Chondrocyte (in vitro differentiated cells): ENCODE measurements at regions not wholly inside any gene's neighbourhood (a gene's known extent, or its start where the extent isn't known, plus 50 kb on each side); places are given as distances from the start of the nearest gene placed in this dataset.

ENCODE experiments used
- DNase-seq: peaks from one replicate; pipeline ENCODE4 v3.0.0; 2021; ENCODE audit warnings: mixed read lengths, low spot score
- H3K27ac Mint-ChIP-seq: one replicate; pipeline ENCODE4 v1.8.0; 2021; ENCODE audit warnings: mild to moderate bottlenecking, moderate library complexity, mixed read lengths; ENCODE audit not compliant: unreplicated experiment
- H3K27me3 Mint-ChIP-seq: 2 replicates; pipeline ENCODE4 v1.8.0; 2021; ENCODE audit warnings: low read depth, mixed read lengths
- H3K36me3 Mint-ChIP-seq: 2 replicates; pipeline ENCODE4 v1.8.0; 2021; ENCODE audit warnings: low read depth, mixed read lengths
- H3K4me1 Mint-ChIP-seq: 2 replicates; pipeline ENCODE4 v1.8.0; 2021; ENCODE audit warnings: low read depth, mild to moderate bottlenecking, mixed read lengths
- H3K4me3 Mint-ChIP-seq: one replicate; pipeline ENCODE4 v1.8.0; 2021; ENCODE audit warnings: mild to moderate bottlenecking, moderate library complexity, mixed read lengths; ENCODE audit not compliant: unreplicated experiment
- H3K9me3 Mint-ChIP-seq: 2 replicates; pipeline ENCODE4 v1.8.0; 2021; ENCODE audit warnings: low read depth, mixed read lengths
- CTCF ChIP-seq: fragments of 200-600 bp; sonication (generic); IDR thresholded peaks from 2 replicates; pipeline ENCODE4 v1.5.0; 2021; ENCODE audit warnings: antibody characterized with exemption, mild to moderate bottlenecking, moderate library complexity

- no peak for TF ChIP-seq CTCF
- Mint-ChIP-seq H3K9me3 (peaks cover under 1% of the 10 kb centered on the region), H3K4me1 (no peaks in the 10 kb centered on the region), H3K4me3 (no peak overlapping the region), H3K27ac (no peak overlapping the region), H3K36me3 (no peaks in the 10 kb centered on the region), H3K27me3 (no peaks in the 10 kb centered on the region)
- no peak for DNase-seq
Observed at GRCh38 chr2:139610512-139610911, 830.3 kb upstream of the NXPH2 start.

DNA sequence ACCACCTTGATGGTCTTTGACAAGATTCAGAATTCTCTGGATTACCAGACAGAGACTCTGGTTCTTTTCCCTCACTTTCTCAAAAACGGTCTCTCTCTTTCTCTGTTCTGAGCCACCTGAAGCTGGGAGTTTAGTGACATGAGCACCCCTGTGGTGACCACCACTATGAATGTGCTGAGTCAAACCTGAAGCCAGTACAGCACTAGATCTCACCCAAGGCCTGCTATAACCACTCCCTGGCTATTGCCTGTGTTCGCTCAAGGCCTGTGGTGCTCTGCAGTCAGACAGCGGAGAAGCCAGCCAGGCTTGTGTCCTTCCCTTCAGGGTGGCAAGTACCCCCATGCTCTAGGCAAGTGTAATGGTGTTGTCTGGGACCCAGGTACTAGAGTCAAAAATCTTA, 828.9 kb upstream of the NXPH2 start:
- Mint-ChIP-seq H3K4me1 (no peaks in the 10 kb centered on the region), H3K9me3 (peaks cover 2% of the 10 kb centered on the region), H3K27ac (no peak overlapping the region), H3K4me3 (no peak overlapping the region), H3K27me3 (peaks cover 2% of the 10 kb centered on the region), H3K36me3 (no peaks in the 10 kb centered on the region)
- TF ChIP-seq CTCF: no peak
- DNase-seq: no peak

- no peaks in the 10 kb centered on the region for H3K4me1 Mint-ChIP-seq
- peaks cover 2% of the 10 kb centered on the region for H3K27me3 Mint-ChIP-seq
- H3K27ac Mint-ChIP-seq: no peak overlapping the region
- no peak for TF ChIP-seq CTCF
- H3K4me3 Mint-ChIP-seq: no peak overlapping the region
- H3K9me3 Mint-ChIP-seq: peaks cover 2% of the 10 kb centered on the region
- no peaks in the 10 kb centered on the region for H3K36me3 Mint-ChIP-seq
- DNase-seq: no peak
Observed at GRCh38 chr2:139605668-139606067, 825.5 kb upstream of the NXPH2 start.

DNA sequence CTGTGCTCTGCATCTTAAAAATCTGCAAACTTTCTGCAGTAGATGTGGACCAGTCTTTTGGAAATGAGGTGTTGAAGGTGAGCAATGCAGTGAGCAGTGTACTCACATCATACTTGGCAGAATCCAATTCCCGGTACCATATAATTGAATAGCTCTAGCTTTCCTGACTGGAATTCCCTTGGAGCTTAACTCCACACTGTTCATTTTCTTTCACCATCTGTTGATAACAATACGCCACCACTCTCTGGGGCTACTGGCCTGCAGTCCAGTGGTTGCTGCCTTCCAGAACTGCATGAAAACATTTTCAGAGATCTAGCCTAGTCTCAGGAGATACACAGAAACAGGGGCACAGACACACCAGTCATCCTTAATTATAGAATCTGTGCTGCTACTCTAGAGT, 820.0 kb upstream of the NXPH2 start:
- no peaks in the 10 kb centered on the region for H3K4me1 Mint-ChIP-seq
- DNase-seq: no peak
- H3K36me3 Mint-ChIP-seq: no peaks in the 10 kb centered on the region
- TF ChIP-seq CTCF: no peak
- H3K27me3 Mint-ChIP-seq: peaks cover 4% of the 10 kb centered on the region
- no peaks in the 10 kb centered on the region for H3K9me3 Mint-ChIP-seq
- H3K4me3 Mint-ChIP-seq: no peak overlapping the region
- no peak overlapping the region for H3K27ac Mint-ChIP-seq

DNA sequence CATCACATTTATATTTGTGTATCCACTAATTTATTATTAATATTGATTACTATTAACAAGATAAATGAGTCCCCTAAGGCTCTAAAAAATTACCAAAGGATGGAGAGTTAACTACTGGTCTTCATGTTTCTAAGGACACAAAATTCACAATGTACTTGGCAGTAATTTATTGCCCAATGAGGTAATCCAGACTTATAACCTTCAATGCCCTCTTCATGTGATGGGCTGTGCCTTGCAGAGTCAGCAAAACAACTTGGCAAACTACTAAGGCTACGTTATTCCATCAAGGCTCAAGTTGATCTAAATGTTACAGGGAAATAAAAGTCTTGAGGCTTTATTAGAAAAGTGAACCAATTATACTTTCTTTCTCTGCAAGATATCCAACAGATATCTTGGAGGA, 804.9 kb upstream of the NXPH2 start:
- Mint-ChIP-seq H3K27ac (no peak overlapping the region), H3K27me3 (peaks cover 5% of the 10 kb centered on the region), H3K9me3 (peaks cover 5% of the 10 kb centered on the region), H3K4me1 (no peaks in the 10 kb centered on the region), H3K4me3 (no peak overlapping the region), H3K36me3 (no peaks in the 10 kb centered on the region)
- no peak for TF ChIP-seq CTCF
- DNase-seq: no peak
